ENCODE measurements at regions not wholly inside any gene's neighbourhood (a gene's known extent, or its start where the extent isn't known, plus 50 kb on each side); places are given as distances from the start of the nearest gene placed in this dataset.

DNA sequence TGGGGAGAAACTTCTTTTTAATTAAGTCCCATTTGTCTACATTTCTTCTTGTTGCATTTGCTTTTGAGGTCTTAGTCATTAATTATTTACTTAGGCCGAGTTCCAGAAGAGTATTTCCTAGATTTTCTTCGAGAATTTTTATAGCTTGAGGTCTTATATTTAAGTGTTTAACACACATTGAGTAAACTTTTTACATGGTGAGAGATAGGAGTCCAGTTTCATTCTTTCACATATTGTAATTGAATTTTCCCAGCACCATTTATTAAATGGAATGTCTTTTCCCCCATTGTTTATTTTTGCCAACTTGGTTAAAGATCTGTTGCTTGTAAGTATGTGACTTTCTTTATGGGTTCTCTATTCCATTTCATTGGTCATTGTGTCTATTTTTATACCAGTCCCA lies 1344.0 kb upstream of the RAG2 start:
- Histone ChIP-seq H3K36me3 (ENCODE audit: control insufficient read depth, insufficient read depth, low read length) (no peaks in the 10 kb centered on the region), H3K9ac (ENCODE audit: extremely low read depth, low read length, poor library complexity, severe bottlenecking) (no peak overlapping the region), H3K27ac (ENCODE audit: low read depth, low read length) (no peak overlapping the region), H3K9me3 (ENCODE audit: control insufficient read depth, low read length) (peaks cover 33% of the 10 kb centered on the region), H3K4me3 (ENCODE audit: low read length) (no peak overlapping the region), H3K27me3 (ENCODE audit: control insufficient read depth, insufficient read depth, low read length, poor library complexity, severe bottlenecking) (no peaks in the 10 kb centered on the region), H3K4me1 (ENCODE audit: control insufficient read depth, insufficient read depth, low read length) (no peaks in the 10 kb centered on the region)
- H3K36me3 Mint-ChIP-seq (ENCODE audit: low read depth): peaks cover 5% of the 10 kb centered on the region
- DNase-seq: no peak
- peaks cover 8% of the 10 kb centered on the region for H3K4me1 Mint-ChIP-seq
- no peak overlapping the region for H3K4me3 Mint-ChIP-seq
- H3K27me3 Mint-ChIP-seq (ENCODE audit: insufficient read depth): no peaks in the 10 kb centered on the region
- TF ChIP-seq, protein P1, sequence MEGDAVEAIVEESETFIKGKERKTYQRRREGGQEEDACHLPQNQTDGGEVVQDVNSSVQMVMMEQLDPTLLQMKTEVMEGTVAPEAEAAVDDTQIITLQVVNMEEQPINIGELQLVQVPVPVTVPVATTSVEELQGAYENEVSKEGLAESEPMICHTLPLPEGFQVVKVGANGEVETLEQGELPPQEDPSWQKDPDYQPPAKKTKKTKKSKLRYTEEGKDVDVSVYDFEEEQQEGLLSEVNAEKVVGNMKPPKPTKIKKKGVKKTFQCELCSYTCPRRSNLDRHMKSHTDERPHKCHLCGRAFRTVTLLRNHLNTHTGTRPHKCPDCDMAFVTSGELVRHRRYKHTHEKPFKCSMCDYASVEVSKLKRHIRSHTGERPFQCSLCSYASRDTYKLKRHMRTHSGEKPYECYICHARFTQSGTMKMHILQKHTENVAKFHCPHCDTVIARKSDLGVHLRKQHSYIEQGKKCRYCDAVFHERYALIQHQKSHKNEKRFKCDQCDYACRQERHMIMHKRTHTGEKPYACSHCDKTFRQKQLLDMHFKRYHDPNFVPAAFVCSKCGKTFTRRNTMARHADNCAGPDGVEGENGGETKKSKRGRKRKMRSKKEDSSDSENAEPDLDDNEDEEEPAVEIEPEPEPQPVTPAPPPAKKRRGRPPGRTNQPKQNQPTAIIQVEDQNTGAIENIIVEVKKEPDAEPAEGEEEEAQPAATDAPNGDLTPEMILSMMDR (conservative IDR thresholded peaks at IDR 0.05): no peak
- peaks cover 30% of the 10 kb centered on the region for H3K9me3 Mint-ChIP-seq
- 89% methylated on average over 2 of the region's 2 CpGs; no CpG with 5 or more reads in 1 of the 2 experiments for WGBS, 2 experiments (ENCODE audit: insufficient coverage in 1 of 2, insufficient read length in 1 of 2)
- no peak overlapping the region for H3K27ac Mint-ChIP-seq

DNA sequence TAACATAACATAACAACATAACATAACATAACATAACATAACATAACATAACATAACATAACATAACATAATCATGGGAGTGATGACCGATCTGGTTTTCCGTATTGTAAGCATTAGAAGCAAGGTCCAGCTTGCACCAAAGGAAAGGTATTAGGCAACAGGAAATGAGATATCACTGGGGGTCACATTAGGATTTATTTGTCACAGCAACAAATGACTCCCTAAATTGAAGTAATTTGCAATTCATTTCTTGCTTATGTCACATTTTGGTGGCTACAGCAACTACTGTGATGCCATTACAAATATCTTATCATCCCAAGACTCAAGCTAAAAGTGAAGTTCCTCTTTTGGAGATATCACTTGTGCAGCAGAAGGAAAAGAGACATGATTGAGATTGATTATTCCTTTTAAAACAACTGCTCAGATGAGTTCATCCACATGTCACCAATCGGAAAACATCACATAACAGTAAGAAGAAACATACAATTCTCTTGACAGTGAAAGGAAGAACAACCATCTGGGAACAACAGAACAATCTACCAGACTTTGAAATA lies 1331.1 kb upstream of the RAG2 start:
- H3K9me3 Mint-ChIP-seq: peaks cover 6% of the 10 kb centered on the region

DNA sequence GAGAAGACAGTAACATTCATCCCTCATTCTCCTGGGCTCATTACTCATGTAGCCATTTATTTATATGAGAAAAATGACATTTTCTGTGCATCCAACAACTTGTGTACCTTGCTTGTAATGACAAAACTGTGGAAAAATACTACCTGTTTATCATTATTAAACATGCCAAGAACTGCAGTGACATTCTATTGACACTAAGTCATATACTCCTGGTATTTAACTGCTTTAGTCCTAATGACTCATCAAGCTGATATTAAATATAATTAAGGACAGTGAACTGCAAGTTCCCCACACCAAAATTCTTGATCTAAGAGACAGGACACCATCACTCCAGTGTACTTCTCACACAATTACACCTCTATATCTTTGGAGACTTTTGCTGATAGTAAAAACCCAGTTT lies 1328.7 kb upstream of the RAG2 start:
- H3K27ac Mint-ChIP-seq: no peak overlapping the region
- no peaks in the 10 kb centered on the region for H3K4me1 Mint-ChIP-seq
- no peaks in the 10 kb centered on the region for H3K36me3 ChIP-seq (ENCODE audit: control insufficient read depth, insufficient read depth, low read length)
- no peak overlapping the region for H3K9ac ChIP-seq (ENCODE audit: extremely low read depth, low read length, poor library complexity, severe bottlenecking)
- H3K27me3 ChIP-seq (ENCODE audit: control insufficient read depth, insufficient read depth, low read length, poor library complexity, severe bottlenecking): no peaks in the 10 kb centered on the region
- TF ChIP-seq, protein P1 (conservative IDR thresholded peaks at IDR 0.05): no peak
- H3K4me3 ChIP-seq (ENCODE audit: low read length): no peak overlapping the region
- H3K27me3 Mint-ChIP-seq (ENCODE audit: insufficient read depth): no peaks in the 10 kb centered on the region
- DNase-seq: no peak
- no peaks in the 10 kb centered on the region for H3K4me1 ChIP-seq (ENCODE audit: control insufficient read depth, insufficient read depth, low read length)
- H3K9me3 Mint-ChIP-seq: no peaks in the 10 kb centered on the region
- no peaks in the 10 kb centered on the region for H3K9me3 ChIP-seq (ENCODE audit: control insufficient read depth, low read length)
- H3K4me3 Mint-ChIP-seq: no peak overlapping the region
- no peak overlapping the region for H3K27ac ChIP-seq (ENCODE audit: low read depth, low read length)
- H3K36me3 Mint-ChIP-seq (ENCODE audit: low read depth): no peaks in the 10 kb centered on the region

More for the DNA sequence above, 1331.1 kb upstream of the RAG2 start:
- H3K4me3 Mint-ChIP-seq: no peak overlapping the region
- Histone ChIP-seq H3K4me1 (ENCODE audit: control insufficient read depth, insufficient read depth, low read length) (no peaks in the 10 kb centered on the region), H3K9ac (ENCODE audit: extremely low read depth, low read length, poor library complexity, severe bottlenecking) (no peak overlapping the region), H3K27me3 (ENCODE audit: control insufficient read depth, insufficient read depth, low read length, poor library complexity, severe bottlenecking) (no peaks in the 10 kb centered on the region), H3K27ac (ENCODE audit: low read depth, low read length) (no peak overlapping the region), H3K4me3 (ENCODE audit: low read length) (no peak overlapping the region), H3K9me3 (ENCODE audit: control insufficient read depth, low read length) (peaks cover 11% of the 10 kb centered on the region), H3K36me3 (ENCODE audit: control insufficient read depth, insufficient read depth, low read length) (no peaks in the 10 kb centered on the region)
- WGBS, 2 experiments (ENCODE audit: insufficient coverage in 1 of 2, insufficient read length in 1 of 2): 100% methylated on average over 1 to 3 of the region's 3 CpGs
- H3K4me1 Mint-ChIP-seq: no peaks in the 10 kb centered on the region
- DNase-seq: no peak
- H3K27ac Mint-ChIP-seq: no peak overlapping the region
- no peaks in the 10 kb centered on the region for H3K27me3 Mint-ChIP-seq (ENCODE audit: insufficient read depth)
- TF ChIP-seq, protein P1 (conservative IDR thresholded peaks at IDR 0.05): no peak
- no peaks in the 10 kb centered on the region for H3K36me3 Mint-ChIP-seq (ENCODE audit: low read depth)
